Activated T-cell treated with anti-CD3 and anti-CD28 coated beads, Interleukin-2, amount 50 U/mL, for 1 hour (primary cell): ENCODE measurements at regions not wholly inside any gene's neighbourhood (a gene's known extent, or its start where the extent isn't known, plus 50 kb on each side); places are given as distances from the start of the nearest gene placed in this dataset.
"Not testable (repeated sequence)": the region's sequence is repeated elsewhere in the genome, so short reads cannot be mapped to it uniquely, and the experiment has no call there.

ENCODE experiments used
- DNase-seq: peaks from one replicate; pipeline ENCODE4 v3.0.0-alpha.2; 2020

DNA sequence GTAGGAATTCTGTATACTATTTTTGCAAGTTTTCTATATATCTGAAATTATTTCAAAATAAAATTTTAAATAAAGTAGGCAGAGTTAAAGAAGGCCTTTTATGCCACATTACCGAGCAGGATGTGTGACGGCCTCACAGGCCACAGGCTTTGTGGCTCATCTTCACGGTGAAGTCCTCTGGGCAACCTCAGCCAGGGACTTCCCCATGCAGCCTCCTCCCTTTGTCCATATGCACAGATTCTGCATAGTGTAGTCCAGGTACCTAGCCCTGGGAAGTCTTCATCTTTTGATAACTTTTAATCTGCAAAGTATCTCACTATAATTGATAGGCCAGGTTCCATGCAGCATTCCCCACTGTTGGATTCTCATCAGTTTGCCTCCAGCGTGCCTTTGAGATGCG lies 62.8 kb downstream of the ARHGAP11B start:
- not testable (repeated sequence) for DNase-seq

DNA sequence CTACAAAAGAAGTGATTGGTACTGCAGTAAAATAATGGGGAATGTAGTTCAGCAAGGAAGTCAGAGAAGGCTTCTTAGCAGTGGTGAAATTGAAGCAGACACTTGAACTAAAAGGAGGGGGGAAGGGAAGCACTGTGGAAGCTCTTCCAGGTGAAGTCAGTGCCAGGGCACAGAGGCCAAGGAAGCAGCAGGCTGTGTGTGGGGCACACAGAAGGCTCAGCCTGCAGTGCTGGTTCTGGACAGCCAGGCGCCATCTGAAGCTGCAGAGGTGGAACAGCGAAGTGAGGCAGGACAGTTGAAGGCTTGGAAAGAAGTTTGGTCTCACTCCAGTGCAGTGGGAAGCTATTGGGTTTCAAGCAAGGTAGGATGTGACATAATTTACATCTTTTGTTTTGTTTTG lies 64.2 kb downstream of the ARHGAP11B start:
- DNase-seq: not testable (repeated sequence)

DNA sequence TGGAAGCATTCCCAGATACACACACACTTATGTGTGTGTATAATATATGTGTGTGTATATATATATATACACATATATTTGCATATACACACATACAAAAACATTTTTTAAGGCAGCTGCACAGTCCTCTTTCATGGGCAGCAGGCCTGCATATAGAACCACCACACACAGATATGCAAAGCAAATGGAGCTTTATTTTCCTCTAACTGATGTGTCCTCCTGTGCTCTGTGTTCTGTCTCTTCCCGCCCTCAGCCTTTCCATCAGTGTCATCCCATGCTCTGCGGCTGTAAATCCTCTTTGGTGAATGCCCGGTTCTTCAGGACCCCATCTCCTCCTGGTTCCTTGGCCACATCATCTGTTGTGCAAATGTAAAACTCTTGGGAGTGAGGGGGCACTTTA lies 69.9 kb downstream of the ARHGAP11B start:
- not testable (repeated sequence) for DNase-seq

DNA sequence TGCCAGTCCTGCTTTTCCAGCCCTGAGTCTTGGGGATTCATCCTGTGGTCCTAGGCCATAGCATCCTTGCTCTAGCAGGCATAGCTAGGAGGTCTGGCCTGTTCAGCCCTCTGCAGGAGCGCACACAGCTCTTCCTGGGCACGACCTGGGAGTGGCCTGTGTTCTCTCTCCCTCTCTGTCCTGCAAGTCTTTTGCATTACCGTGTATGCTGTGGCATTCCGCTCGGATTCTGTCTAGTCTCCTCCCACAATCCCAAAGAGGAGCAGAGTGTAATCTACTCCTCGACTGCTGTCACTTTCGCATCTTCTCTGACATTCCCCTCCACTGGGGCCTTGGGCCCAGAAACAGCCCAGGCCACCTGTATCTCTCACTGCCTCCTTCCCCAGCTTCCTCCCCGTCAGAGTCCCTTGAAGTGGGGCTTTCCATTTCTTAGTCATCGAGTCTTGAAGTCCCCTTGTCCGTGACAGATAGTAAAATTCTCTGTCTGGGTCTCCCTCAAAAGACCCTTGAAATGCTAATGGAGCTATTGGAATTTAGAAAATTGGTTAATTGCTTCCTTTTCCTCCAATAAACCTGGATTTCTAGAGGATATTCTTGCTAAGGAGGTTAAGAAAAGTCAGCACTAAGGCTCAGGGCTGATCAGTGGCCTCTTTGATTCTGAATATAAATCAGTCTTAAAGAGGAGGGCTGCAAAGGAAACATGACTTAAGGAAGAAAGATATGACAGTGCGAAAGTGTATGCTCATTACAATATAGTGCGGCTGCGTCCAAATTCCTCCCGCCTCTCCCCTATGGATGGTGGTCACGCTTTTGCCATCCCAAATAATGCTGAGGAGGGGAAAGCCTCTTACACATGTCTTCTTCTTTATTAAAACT lies 70.7 kb downstream of the ARHGAP11B start:
- not testable (repeated sequence) for DNase-seq

DNA sequence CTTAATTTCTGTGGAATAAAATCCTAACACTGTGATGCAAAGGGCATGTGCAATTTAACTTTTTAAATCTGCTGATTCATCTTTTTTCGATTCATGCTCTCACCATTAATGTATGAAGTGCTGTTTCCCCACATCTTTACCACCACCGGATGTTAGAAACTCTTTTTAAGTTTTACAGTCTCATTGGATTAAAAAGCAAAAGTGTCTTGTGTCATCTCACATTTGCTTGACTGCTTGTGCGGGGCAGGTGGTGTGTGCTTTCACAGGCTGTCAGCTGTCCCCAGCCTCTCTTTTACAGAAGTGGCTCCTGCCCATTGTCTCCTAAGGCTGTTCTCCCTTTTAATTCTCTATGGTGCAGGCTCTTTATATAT lies 71.4 kb downstream of the ARHGAP11B start:
- DNase-seq: not testable (repeated sequence)

DNA sequence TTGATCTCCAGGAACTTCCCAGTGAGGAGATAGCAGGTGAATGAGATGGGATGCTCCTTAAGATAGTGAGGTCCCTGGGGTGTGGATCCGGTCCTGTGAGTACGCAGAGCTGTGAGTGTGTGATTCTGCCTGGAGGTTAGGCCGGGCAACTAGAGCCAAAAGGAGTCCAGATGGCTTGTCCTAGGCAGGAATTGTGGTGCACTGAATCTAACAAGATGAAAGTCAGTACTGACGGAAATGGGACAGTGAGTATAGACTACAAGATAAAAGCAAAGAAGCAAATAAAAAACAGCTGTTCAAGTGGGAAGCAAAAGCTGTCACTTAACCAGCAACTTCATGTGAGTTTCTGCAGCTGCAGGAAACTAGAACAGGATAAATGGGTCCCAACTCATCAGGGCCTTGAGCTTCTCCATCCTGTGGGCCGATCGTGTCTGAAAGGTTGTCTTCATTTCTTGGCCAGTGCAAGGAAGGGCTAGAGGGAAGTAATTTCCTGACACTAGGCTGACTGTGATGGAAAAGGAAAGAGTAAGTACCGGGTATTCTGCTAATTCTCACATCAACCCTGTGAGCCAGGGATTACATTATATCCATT lies 74.2 kb downstream of the ARHGAP11B start:
- DNase-seq: not testable (repeated sequence)

DNA sequence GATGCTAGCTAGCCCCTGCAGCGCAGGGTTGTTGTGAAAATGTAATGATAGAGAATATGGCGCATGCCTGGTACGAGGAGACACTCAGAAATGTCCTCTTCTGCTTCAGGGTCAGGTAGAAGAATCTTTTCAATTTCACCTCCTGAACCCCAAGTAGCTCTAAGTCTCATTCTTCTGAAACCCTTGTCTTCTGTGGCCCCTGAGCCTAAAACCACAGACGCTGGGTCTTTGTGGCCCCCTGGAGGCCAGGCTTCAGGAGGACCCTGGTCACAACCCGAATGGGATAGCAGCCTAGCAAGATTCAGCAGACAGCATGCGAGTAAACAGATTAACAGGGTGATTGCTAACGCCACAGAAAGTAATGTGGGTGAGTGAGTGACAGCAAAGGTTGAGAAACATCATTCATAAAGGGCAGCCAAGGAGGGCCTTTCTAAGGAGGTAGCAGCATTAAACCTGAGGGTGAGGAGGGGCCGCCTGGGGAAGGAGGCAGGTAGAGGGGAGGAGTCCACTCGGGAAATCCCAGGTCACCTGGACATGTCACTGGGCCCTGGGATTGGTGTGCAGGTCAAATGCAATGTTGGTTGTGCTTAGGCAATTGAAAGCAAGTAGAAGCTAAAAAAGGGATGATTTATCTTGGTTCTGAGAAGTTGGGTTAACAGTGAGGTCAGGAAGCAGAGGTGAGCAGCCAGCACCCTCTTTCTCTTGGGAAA lies 82.2 kb downstream of the ARHGAP11B start:
- not testable (repeated sequence) for DNase-seq

DNA sequence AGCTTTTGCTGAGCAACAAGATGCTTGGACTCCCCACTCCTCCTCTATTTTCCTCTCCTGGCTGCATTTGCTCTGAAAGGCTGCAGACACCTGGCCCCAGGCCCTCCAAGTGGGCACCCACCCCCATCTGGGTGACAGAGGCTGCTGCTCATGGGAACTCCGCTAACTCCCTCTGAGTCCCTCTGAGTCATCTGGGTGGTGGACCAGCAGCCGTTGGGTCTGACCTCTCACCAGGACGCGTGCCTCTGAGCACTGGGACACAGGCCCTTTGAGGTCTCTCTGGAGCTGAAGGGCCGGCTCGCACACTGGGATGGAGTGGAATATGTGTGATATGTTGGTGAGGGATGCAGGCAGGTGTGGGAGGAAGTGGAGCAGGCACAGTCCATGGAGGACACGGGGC lies 82.9 kb downstream of the ARHGAP11B start:
- DNase-seq: not testable (repeated sequence)

DNA sequence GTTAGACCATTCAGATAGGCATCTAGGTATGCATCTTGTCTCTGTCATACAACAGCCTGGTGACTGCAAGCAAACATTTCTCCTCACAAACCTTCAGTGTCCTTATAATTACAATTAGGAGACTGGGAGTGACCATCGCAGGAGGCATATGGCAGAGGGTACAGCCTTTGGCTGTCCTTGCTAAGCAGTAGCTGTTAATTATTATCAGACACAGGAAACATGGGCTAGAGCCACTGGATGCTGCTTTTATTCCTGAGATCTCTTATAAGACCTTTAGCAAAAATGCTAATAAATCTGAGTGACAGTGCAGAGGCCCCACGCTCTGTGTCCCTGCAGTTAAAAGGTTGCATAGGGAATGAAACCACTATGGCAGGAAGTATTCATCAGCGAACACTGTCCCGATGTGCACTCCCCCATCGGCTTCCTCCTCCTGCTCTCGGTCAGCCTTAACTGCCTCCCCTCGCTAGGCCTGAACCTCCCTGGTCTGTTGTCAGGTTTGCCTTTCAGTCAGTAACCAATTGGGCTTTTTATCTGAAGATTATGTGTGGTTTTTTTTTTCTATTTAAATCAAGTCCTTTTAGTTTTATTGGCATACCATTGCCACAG lies 92.2 kb downstream of the ARHGAP11B start:
- DNase-seq: not testable (repeated sequence)

DNA sequence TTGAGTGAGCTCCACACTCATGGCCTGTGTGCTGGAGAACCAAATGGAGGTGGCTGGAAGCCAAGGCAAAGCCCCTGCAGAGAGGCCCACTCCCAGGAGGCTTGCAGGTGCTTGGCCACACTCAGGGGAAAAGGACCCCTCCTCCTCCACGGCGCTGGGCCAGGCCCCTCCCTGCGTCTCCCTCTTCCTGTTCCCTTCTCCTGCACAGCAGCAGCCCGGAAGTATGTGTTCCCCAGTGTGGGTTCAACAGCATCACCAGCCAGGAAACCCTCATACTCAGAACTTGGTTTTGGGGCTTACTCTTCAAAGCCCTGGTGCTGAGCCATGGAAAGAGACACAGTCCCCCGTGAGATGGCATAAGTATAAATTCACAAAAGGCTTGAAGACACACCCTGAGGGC lies 93.4 kb downstream of the ARHGAP11B start:
- DNase-seq: not testable (repeated sequence)

DNA sequence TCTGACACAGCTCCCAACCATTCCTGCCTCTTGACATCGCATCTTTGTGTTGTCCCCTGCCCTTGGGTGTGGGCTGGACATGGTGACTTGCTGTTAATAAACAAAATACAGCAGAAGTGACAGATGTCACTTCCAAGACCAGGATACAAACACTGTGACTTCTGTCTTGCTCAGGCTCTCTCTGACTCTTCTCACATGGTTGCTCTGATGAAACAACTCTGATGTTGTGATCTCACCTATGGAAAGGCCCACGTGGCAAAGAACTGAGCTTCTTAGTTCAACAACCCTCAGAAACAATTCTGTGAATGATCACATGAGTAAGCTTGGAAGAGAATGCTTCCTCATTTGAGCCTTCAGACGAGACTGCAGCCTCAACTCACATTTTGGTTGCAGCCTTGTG lies 94.9 kb downstream of the ARHGAP11B start:
- DNase-seq: not testable (repeated sequence)

DNA sequence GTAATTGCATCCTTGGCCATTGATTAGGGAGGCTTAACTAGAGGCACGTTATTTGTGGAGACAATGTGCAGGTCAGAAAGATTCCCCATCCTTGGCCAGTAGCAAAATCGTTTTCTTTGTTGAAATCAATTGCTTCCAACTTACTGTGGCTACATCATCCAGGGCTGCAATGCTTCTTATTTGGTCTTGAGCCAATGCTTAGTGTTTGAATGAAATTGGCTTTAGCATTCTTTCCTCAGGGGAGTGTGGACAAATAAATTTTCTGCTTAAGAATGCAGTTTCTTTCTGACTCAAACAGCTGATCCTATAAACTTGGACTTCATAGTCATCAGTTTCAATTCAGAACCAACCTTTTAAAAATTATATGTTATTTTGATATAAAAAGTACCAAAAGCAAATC lies 95.6 kb downstream of the ARHGAP11B start:
- DNase-seq: not testable (repeated sequence)

DNA sequence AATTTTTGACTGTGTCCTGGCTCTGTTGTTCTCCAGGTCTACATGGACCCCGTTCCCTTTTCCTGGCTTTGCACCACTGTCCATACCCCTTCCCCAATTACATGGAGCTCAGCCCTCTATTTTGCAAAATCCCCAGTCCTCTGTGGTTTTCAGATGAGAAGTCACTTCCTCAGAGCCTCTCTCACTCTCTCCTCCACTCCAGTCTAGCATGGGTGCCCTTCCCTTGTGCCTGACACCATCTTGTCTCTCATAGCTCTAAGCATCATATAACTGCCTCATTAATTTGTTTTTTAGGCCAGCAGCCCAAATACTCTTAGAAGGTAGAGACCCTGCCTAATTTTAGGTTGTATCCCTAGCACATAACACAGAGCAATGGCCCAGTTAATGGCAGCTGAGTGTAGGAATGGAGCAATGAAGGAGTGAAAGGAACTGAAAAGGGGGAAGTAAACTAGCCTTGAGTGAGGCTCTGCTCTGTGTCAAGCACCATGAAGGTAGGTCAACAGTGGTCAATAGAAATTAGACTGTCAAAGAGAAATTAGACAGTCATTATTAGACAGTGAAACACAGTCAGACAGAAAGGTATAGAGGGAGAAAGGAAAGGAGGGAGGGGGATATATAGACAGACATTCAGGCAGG lies 97.7 kb downstream of the ARHGAP11B start:
- DNase-seq: not testable (repeated sequence)

DNA sequence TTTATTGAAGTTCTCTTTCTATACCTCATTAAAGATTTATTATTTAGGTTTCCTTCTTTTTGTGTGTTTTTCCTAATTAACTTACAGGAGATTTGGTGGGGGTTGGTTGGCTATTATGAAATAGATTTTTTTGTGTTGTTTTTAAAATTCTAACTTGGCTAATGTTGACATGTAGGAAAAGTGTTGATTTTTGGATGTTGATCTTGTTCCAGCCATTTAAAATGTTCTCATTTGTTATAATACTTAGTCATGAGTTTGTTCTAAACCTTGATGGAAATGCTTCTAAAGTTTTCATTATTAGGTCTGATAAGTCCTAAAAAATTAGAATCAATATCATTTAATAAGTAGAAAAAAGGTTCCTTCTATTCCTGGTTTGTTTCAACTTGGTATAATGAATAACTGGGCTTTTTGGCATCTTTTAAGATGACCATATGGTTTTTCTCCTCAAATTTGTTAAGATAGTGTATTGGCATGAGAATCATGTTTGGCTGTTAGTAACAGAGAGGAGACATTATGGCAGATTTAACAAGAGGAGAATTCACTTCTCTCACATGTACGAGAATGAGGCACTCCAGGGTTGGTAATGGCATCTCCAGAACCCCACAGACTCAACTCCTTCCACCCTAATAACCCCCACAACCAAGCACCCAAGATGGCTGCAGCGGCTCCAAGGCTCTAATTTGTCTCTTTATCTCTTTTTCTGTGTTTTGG lies 104.1 kb downstream of the ARHGAP11B start:
- not testable (repeated sequence) for DNase-seq

DNA sequence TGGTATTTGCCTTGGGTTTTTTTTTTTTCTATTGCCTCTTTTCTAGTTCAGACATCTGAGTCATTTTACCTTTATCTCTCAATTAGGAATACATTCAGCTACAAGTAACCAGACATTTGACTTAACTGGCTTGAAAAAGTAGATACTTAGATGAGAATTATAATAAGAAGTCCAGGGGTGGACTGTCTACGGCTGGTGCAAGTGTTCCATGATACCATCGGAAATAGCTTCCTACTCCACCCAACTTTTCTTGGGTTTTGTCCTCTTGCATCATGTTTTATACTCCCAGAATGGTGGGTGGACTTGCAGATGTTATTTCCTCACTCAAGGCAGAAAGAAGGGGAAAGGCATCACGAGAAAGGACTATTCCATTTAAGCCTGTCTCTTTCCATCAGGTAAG lies 104.7 kb downstream of the ARHGAP11B start:
- not testable (repeated sequence) for DNase-seq

DNA sequence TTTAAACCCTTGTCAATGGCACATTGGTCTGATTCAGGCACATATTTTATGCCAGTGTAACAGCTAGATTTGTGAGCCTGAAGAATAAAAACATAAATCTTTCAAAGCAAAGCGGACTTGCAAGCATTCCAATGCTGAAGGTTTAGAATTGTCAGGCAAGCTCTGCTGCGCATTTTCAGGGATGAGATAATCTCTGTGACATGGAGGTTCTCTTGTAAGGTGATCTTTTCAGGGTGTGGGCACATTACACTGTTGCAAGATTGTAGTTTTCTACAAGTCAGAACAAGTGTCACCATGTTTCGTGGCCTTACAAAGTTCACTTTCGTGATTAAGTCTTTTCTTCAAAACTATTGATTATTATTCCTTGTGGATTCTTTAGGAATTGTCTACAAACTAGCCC lies 106.2 kb downstream of the ARHGAP11B start:
- DNase-seq: not testable (repeated sequence)

DNA sequence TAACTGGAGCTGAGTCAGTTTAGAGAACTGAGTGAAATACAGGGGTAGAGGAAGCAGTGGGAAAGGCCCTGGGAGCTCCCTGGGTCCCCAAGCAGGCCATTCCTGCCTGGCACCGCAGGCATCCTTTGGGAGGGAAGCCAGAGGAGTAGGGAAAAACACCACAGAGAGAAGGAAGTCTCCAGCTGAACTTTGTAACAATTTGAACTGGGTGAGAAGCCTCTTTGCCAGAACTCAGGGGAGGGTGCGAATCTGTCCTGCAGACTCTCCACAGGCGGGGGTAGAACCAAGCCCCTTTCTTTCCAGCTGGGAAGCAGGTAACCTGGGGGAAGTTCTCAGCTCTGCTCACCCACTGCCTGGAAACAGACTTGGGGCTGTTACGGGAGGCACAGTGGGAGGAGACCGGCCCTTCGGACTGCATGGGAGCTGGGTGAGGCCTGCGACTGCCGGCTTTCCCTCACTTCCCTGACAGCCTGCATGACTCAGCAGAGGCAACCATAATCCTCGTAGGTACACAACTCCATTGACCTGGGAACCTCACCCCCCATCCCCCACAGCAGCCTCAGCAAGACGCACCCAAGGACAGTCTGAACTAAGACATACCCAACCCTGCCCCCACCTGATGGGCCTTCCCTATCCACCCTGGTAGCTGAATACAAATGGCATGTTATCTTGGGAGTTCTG lies 110.1 kb downstream of the ARHGAP11B start:
- DNase-seq: not testable (repeated sequence)

DNA sequence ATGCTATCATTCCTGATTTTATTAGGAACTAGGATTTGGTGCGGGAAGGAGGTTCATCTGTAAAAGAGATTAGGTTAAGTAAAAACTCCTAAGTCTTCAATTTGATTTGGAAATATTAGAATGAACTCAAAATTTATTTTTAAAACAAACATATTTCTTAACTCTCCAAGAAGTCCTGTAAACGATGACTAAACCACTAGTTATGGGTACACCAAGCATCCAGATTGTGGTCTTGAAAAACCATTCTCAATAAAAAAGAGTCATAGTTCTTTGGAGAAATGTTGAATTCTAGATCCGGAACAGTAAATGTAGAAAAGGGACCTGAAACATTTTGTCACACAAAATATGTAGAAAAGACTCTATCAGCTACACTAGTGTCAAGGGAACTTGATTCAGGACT lies 116.9 kb downstream of the ARHGAP11B start:
- DNase-seq: not testable (repeated sequence)

DNA sequence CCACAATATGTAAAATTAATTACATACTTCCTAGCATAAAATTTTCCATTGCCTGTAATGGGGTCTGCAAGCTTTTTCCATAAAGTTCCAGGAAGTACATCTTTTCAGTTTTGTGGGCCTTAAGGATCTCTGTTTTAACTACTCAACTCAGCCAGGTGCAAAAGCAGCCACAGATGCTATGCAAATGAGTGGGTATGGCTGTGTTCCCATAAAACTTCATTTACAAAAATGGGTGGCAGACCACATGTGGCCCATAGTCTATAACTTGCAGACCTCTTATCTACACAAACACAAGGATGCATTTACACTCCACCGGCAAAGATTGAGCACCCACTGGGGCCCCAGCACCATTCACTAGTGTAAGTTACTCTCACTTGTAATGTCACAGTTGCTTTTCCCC lies 123.1 kb downstream of the ARHGAP11B start:
- not testable (repeated sequence) for DNase-seq

DNA sequence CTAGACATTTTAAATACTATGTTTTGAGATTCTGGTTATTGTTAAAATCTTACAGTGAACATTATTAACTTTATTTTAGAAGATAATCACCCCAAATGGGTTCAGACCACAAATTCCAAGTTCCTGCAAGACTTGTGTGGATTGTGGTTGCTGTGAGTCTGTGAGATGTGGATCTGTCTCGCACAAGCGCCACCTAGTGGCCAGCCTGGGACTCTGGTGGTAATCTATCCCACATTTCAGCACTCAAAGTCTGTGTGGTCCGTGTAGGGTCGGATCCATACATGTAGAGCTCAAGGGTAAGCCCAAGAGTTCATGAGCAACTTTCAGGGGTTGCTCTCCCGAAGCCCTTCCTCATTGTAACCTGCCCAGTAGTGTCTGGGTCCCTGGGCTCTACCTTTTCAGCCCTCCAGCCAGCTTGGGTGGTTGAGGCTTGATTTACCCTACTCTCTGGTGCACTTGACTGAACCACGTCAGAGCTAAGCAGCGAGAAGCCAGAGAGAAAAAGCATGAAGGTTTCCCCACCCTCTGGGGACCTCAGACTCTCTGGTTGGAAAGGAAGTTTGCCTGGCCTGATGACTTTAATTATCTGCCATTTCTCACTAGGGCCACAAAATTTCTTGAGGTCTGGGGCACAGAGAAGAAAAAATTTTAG lies 129.2 kb downstream of the ARHGAP11B start:
- peak; percentile 55 for DNase-seq

DNA sequence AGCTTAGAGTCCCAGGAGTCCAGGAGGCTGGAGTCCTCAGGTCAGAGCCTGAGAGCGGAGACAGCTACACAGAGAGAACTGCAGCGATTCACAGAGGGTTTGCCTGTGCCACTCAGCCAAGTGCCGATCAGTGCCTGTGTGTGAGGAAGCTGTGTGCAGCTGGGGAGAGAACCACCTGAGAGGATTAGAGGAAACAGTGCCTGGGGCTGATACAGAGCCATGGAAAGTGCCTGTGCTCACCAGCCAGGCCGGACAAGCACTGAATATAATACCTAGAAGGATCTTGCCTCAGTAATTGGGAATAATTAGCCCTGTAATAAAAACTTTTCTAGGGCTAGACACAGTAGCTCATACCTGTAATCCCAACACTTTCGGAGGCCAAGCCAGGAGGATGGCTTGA lies 134.7 kb downstream of the ARHGAP11B start:
- not testable (repeated sequence) for DNase-seq
